HCT116 (cell line): ENCODE measurements at regions not wholly inside any gene's neighbourhood (a gene's known extent, or its start where the extent isn't known, plus 50 kb on each side); places are given as distances from the start of the nearest gene placed in this dataset.

ENCODE experiments used
- ATAC-seq: fragments of 200-7000 bp; cut with Tn5 transposase; 2 replicates; pipeline ENCODE4 v1.9.1; 2020; ENCODE audit warnings: mild to moderate bottlenecking, moderate library complexity
- BruUV-seq: library from RNA; stranded (reverse); fragments of 400-500 nt; replicated peaks from 2 replicates; lab custom pipeline; 2021; lab: Mats Ljungman, UMichigan
- CTCF ChIA-PET: fragments of 300-600 bp; sonication (Branson Sonifier 250); formaldehyde crosslinking; loops from one replicate; lab custom pipeline; 2021; ENCODE audit warnings: antibody characterized with exemption; lab: Charles Lee
- POLR2A ChIA-PET: fragments of 300-600, 350-600 bp; sonication (Branson Sonifier 250); formaldehyde crosslinking; loops from one replicate; lab custom pipeline; 2021; ENCODE audit warnings: antibody characterized with exemption; lab: Charles Lee
- RAD21 ChIA-PET, 2 experiments: fragments of 300-600 bp; sonication (Branson Sonifier 250); formaldehyde crosslinking; loops; one replicate each; lab custom pipeline; 2023; ENCODE audit warnings: low total read pairs in 2 of 2; ENCODE audit not compliant: uncharacterized antibody in 2 of 2, unreplicated experiment in 2 of 2, low non-redundant PET in 1 of 2; lab: Charles Lee
- DNase-seq: peaks from one replicate; pipeline ENCODE4 v3.0.0-alpha.2; 2010; ENCODE audit warnings: low read depth, low spot score
- H2AFZ ChIP-seq: fragments of 200-600 bp; shearing (Covaris generic), sonication (generic); 2 replicates; pipeline ENCODE4 v1.6.1; 2017; ENCODE audit warnings: low read depth, mixed run types, mixed read lengths, antibody characterized with exemption, low read length; ENCODE audit not compliant: poor library complexity, severe bottlenecking
- H3K27ac ChIP-seq: 2 replicates; pipeline ENCODE4 v1.5.1; 2012; ENCODE audit warnings: low read depth, low read length
- H3K27me3 ChIP-seq: fragments of 200-600 bp; sonication (generic); 2 replicates; pipeline ENCODE4 v1.6.1; 2016; ENCODE audit warnings: mixed run types, low read length, mixed read lengths; ENCODE audit not compliant: insufficient read depth
- H3K36me3 ChIP-seq, 2 experiments: fragments of 200-500 bp in 1 of 2; fragments of 200-600 bp in 1 of 2; sonication (Bioruptor generic) in 1 of 2; sonication (generic) in 1 of 2; 2 replicates each; pipeline versions ENCODE4 v1.5.1 to v1.6.1; 2014 to 2016; ENCODE audit warnings: low read length in 2 of 2, inconsistent platforms in 1 of 2, mixed read lengths in 1 of 2, mixed run types in 1 of 2; ENCODE audit not compliant: insufficient read depth in 2 of 2, control insufficient read depth in 1 of 2
- H3K4me1 ChIP-seq, 2 experiments: fragments of 200-600 bp in 1 of 2; sonication (generic) in 1 of 2; 2 replicates each; pipeline versions ENCODE4 v1.5.1 to v1.6.1; 2012 to 2017; ENCODE audit warnings: low read length in 2 of 2, inconsistent platforms in 1 of 2, mild to moderate bottlenecking in 1 of 2, mixed read lengths in 1 of 2, mixed run types in 1 of 2, moderate library complexity in 1 of 2; ENCODE audit not compliant: insufficient read depth in 2 of 2, control insufficient read depth in 1 of 2
- H3K4me2 ChIP-seq: fragments of 200-600 bp; sonication (generic); 2 replicates; pipeline ENCODE4 v1.6.1; 2017; ENCODE audit warnings: mixed run types, low read length, mixed read lengths
- H3K4me3 ChIP-seq, 2 experiments: fragments of 200-600 bp in 1 of 2; sonication (generic) in 1 of 2; replicated peaks in 1 of 2; 2 replicates each; pipeline ENCODE4 v1.5.1; 2011 to 2016; ENCODE audit warnings: low read length in 2 of 2, control low read depth in 1 of 2, low read depth in 1 of 2, mild to moderate bottlenecking in 1 of 2, mixed read lengths in 1 of 2, mixed run types in 1 of 2
- H3K79me2 ChIP-seq: fragments of 200-600 bp; sonication (generic); 2 replicates; pipeline ENCODE4 v1.6.1; 2017; ENCODE audit warnings: mild to moderate bottlenecking, mixed run types, low read length, moderate library complexity, mixed read lengths; ENCODE audit not compliant: insufficient read depth
- H3K9ac ChIP-seq: fragments of 200-600 bp; sonication (generic); 2 replicates; pipeline ENCODE4 v1.6.1; 2016; ENCODE audit warnings: low read length, mixed read lengths
- H3K9me2 ChIP-seq: fragments of 200-600 bp; sonication (generic), shearing (Covaris generic); 2 replicates; pipeline ENCODE4 v1.6.1; 2017; ENCODE audit warnings: mixed run types, mild to moderate bottlenecking, moderate library complexity; ENCODE audit not compliant: insufficient read depth
- H3K9me3 ChIP-seq, 2 experiments: fragments of 200-500 bp in 1 of 2; fragments of 200-600 bp in 1 of 2; sonication (Bioruptor generic) in 1 of 2; sonication (generic) in 1 of 2; 2 replicates each; pipeline ENCODE4 v1.6.1; 2014 to 2017; ENCODE audit warnings: low read length in 2 of 2, mixed read lengths in 2 of 2, inconsistent platforms in 1 of 2, low read depth in 1 of 2, mild to moderate bottlenecking in 1 of 2, mixed run types in 1 of 2, moderate library complexity in 1 of 2; ENCODE audit not compliant: control insufficient read depth in 1 of 2, insufficient read depth in 1 of 2
- H4K20me1 ChIP-seq: fragments of 200-600 bp; sonication (generic), shearing (Covaris generic); 2 replicates; pipeline ENCODE4 v1.6.1; 2017; ENCODE audit warnings: mixed run types, mild to moderate bottlenecking, moderate library complexity; ENCODE audit not compliant: insufficient read depth
- FOSL1 ChIP-seq: IDR thresholded peaks from 2 replicates; pipeline ENCODE4 v1.6.1; 2012; ENCODE audit warnings: low read depth
- JUND ChIP-seq: IDR thresholded peaks from 2 replicates; pipeline ENCODE4 v1.6.1; 2012
- MAX ChIP-seq: IDR thresholded peaks from 2 replicates; pipeline ENCODE4 v1.6.1; 2012
- REST ChIP-seq: IDR thresholded peaks from 2 replicates; pipeline ENCODE4 v1.6.1; 2012; ENCODE audit warnings: low read depth
- ZNF274 ChIP-seq: fragments of 200-500 bp; sonication (Bioruptor generic); IDR thresholded peaks from 2 replicates; pipeline ENCODE4 v1.6.1; 2014; ENCODE audit warnings: mild to moderate bottlenecking, low read depth, low read length, inconsistent platforms
- intact Hi-C: fragments of 100-400 bp; cut with micrococcal nuclease; formaldehyde crosslinking; loops from 2 replicates; pipeline ENCODE4 v1.10.0; 2022

- intact Hi-C loops, result no loop called here
Observed at GRCh38 chr4:123640271-123640670, 243.7 kb downstream of the SPRY1 start.

More at GRCh38 chr4:123640271-123640670, 243.7 kb downstream of the SPRY1 start:
- Histone ChIP-seq H3K9ac (no peak overlapping the region), H3K4me1 (no peaks in the 10 kb centered on the region), H3K9me2 (no peaks in the 10 kb centered on the region; the same call in 1 of the 2 replicates), H3K4me3 (no peak overlapping the region), H3K79me2 (no peaks in the 10 kb centered on the region), H3K27ac (no peak overlapping the region)
- POLR2A ChIA-PET, result no interaction called here
- BruUV-seq, result no TSS peak
- no peak for DNase-seq
- RAD21 ChIA-PET, result no interaction called here
- no peak for TF ChIP-seq JUND
- no peak for TF ChIP-seq REST
- no peak for TF ChIP-seq MAX
- no peak for TF ChIP-seq ZNF274
- TF ChIP-seq FOSL1, result no peak
- TF ChIP-seq, all 23 proteins: peak for 0
- no peaks in the 10 kb centered on the region for H4K20me1 ChIP-seq
- no peak for ATAC-seq
- H3K4me2 ChIP-seq, result no peak overlapping the region
- no peaks in the 10 kb centered on the region for H3K36me3 ChIP-seq
- H2AFZ ChIP-seq, result no peak overlapping the region
- CTCF ChIA-PET, result no interaction called here
- H3K27me3 ChIP-seq, result no peaks in the 10 kb centered on the region
- no peaks in the 10 kb centered on the region for H3K9me3 ChIP-seq
